Left ventricle myocardium inferior (tissue), 1 donor: ENCODE measurements at regions not wholly inside any gene's neighbourhood (a gene's known extent, or its start where the extent isn't known, plus 50 kb on each side); places are given as distances from the start of the nearest gene placed in this dataset.

ENCODE experiments used
- DNase-seq: peaks from one replicate; pipeline ENCODE4 v3.0.0-alpha.2; 2020
- H3K27ac ChIP-seq: fragments of 200-600 bp; replicated peaks from 2 replicates; pipeline ENCODE4 v1.8.0; 2021
- H3K27me3 ChIP-seq: fragments of 200-600 bp; 2 replicates; pipeline ENCODE4 v1.8.0; 2021; ENCODE audit warnings: low read depth
- H3K36me3 ChIP-seq: fragments of 200-600 bp; 2 replicates; pipeline ENCODE4 v1.8.0; 2021
- H3K4me1 ChIP-seq: fragments of 200-600 bp; 2 replicates; pipeline ENCODE4 v1.8.0; 2021
- H3K4me3 ChIP-seq: fragments of 200-600 bp; 2 replicates; pipeline ENCODE4 v1.8.0; 2021; ENCODE audit warnings: mild to moderate bottlenecking, moderate library complexity
- H3K9me3 ChIP-seq: fragments of 200-600 bp; replicated peaks from 2 replicates; pipeline ENCODE4 v1.8.0; 2021
- intact Hi-C: fragments of 100-400 bp; cut with micrococcal nuclease; formaldehyde crosslinking; loops from one replicate; pipeline ENCODE4 v1.11.0; 2022
- TF ChIP-seq, protein P1 (sequence below): fragments of 200-600 bp; IDR thresholded peaks from 2 replicates; pipeline ENCODE4 v1.8.0; 2021; ENCODE audit warnings: antibody characterized with exemption, mild to moderate bottlenecking, borderline replicate concordance
- donor health status: DM: no; HTN: yes; CAD: no; lungs with severe emphysema.

DNA sequence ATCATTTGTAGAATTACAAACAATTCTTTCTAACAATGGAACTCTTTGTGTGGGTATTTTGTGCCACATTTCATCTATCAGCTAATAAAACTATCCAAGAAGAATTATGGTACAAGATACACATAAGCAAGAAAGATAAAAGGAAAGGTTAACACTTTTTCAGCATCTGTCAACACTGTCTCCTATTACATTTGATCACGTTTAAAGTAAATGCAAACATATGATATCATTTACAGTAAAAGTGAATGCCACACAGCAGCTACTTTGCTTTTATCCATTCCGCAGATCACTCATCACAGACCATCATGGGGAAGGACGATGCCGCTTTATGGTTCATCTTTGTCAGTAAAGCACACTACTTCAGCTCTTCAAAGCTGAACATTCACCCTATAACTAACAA, 456.4 kb upstream of the MANEA start:
- Histone ChIP-seq H3K9me3 (no peaks in the 10 kb centered on the region), H3K4me1 (no peaks in the 10 kb centered on the region), H3K27ac (no peak overlapping the region), H3K27me3 (no peaks in the 10 kb centered on the region), H3K4me3 (no peak overlapping the region), H3K36me3 (no peaks in the 10 kb centered on the region)
- intact Hi-C loops = no loop called here
- no peak for DNase-seq
- TF ChIP-seq, protein P1, sequence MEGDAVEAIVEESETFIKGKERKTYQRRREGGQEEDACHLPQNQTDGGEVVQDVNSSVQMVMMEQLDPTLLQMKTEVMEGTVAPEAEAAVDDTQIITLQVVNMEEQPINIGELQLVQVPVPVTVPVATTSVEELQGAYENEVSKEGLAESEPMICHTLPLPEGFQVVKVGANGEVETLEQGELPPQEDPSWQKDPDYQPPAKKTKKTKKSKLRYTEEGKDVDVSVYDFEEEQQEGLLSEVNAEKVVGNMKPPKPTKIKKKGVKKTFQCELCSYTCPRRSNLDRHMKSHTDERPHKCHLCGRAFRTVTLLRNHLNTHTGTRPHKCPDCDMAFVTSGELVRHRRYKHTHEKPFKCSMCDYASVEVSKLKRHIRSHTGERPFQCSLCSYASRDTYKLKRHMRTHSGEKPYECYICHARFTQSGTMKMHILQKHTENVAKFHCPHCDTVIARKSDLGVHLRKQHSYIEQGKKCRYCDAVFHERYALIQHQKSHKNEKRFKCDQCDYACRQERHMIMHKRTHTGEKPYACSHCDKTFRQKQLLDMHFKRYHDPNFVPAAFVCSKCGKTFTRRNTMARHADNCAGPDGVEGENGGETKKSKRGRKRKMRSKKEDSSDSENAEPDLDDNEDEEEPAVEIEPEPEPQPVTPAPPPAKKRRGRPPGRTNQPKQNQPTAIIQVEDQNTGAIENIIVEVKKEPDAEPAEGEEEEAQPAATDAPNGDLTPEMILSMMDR = no peak

DNA sequence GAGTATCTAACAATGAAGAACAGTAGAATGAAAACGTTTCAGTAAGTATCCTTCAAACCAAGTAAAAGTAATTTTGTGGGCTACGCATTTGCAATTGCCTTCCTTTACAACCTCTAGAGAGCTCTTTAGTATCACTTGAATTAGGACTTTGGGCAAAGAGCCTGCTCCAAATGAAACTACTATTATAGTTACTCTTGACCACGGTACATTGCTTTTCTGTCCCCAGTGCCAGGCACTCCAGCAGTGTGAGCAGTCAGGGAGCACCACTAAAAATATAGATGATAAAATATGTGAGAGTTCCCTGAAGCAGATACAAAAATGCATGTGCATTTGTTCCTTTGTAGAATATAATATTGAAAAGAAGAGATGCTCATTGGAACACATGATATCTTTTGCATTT, 450.1 kb upstream of the MANEA start:
- no peak overlapping the region for H3K27ac ChIP-seq
- H3K9me3 ChIP-seq = no peaks in the 10 kb centered on the region
- H3K27me3 ChIP-seq = no peaks in the 10 kb centered on the region
- TF ChIP-seq, protein P1 = no peak
- H3K4me3 ChIP-seq = no peak overlapping the region
- H3K36me3 ChIP-seq = no peaks in the 10 kb centered on the region
- H3K4me1 ChIP-seq = no peaks in the 10 kb centered on the region
- no peak for DNase-seq
- intact Hi-C loops = no loop called here

DNA sequence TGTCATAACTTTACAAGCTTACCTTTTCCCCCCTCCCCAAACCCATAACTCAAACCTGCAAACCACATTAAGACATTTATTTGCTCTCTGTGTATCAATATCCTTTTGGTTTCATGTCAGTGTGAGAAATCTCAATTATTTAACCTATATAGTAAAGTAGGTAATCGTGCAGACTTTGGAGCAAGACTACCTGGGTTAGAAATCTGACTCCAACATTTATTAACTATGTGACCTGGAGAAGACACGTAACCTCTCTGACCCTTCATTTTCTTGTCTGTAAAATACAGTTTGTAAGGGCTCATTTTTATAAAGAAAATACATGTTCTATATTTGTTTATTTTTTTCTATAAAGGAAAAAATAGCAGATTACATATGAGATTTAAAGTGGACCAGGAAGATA, 448.9 kb upstream of the MANEA start:
- Histone ChIP-seq H3K27me3 (no peaks in the 10 kb centered on the region), H3K36me3 (no peaks in the 10 kb centered on the region), H3K4me1 (no peaks in the 10 kb centered on the region), H3K27ac (no peak overlapping the region), H3K9me3 (no peaks in the 10 kb centered on the region), H3K4me3 (no peak overlapping the region)
- intact Hi-C loops = no loop called here
- TF ChIP-seq, protein P1 = no peak
- DNase-seq = no peak

DNA sequence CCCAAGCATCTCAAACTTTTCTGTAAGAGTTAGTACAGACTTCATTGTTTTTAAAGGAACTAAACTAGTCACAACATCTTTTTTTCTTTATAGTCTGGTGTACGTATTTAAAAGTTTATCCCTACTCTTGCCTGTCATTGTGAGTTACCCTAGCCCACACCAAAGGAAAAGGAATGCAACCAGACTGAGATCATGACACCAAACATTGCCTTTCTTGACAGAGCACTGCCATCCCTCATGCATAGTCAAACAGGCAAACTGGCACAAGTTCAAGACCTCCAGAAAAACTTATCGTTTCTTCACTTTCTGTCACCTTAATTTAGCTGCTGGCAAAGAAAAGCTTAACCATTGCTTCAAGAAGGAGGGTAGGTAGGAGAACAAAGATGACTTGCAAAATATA, 448.4 kb upstream of the MANEA start:
- no peak overlapping the region for H3K4me3 ChIP-seq
- no peaks in the 10 kb centered on the region for H3K36me3 ChIP-seq
- no peaks in the 10 kb centered on the region for H3K9me3 ChIP-seq
- no peak for DNase-seq
- H3K27ac ChIP-seq = no peak overlapping the region
- H3K4me1 ChIP-seq = no peaks in the 10 kb centered on the region
- intact Hi-C loops = no loop called here
- H3K27me3 ChIP-seq = no peaks in the 10 kb centered on the region
- TF ChIP-seq, protein P1 = no peak

DNA sequence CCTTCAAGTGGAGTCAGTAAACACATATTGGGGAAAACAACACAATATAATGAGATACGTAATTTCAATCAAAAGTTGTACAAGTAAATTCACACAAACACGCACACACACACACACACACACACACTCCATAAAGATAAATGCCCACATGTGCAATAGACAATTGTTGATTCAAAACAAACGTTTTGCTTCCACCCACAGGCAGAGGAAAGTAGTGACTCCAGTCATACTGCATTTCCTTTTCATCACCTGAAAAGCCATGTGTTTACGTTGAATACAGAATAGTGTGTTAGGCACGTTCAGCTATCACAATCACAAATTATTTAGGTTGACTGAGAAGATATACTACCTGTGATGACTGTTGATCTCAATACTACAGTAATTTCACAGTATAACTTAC, 443.8 kb upstream of the MANEA start:
- DNase-seq = no peak
- no peaks in the 10 kb centered on the region for H3K4me1 ChIP-seq
- intact Hi-C loops = no loop called here
- TF ChIP-seq, protein P1 = no peak
- no peak overlapping the region for H3K27ac ChIP-seq
- H3K27me3 ChIP-seq = no peaks in the 10 kb centered on the region
- no peaks in the 10 kb centered on the region for H3K36me3 ChIP-seq
- H3K4me3 ChIP-seq = no peak overlapping the region
- H3K9me3 ChIP-seq = no peaks in the 10 kb centered on the region

DNA sequence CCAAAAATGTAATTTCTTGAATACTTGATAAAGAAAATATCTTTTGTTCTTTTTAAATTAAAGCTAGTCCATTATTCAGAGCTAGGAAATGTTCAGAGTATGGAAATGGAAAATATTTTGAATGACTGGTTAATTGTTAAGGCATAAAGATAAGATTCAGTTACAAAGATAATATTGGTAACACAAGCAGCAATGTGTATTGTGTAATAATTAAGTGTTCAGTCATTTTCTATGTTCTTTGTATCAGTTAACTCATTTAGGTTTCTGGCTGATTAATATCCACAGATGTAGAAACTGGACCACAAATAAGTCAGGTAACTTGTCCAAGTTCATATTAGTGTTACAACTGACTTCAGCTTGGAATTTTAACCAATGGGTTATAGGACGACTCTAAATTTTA, 442.2 kb upstream of the MANEA start:
- Histone ChIP-seq H3K9me3 (no peaks in the 10 kb centered on the region), H3K27me3 (no peaks in the 10 kb centered on the region), H3K27ac (no peak overlapping the region), H3K4me1 (no peaks in the 10 kb centered on the region), H3K36me3 (no peaks in the 10 kb centered on the region), H3K4me3 (no peak overlapping the region)
- TF ChIP-seq, protein P1 = no peak
- intact Hi-C loops = no loop called here
- DNase-seq = no peak
